Kidney epithelial cell (primary cell): ENCODE measurements at regions not wholly inside any gene's neighbourhood (a gene's known extent, or its start where the extent isn't known, plus 50 kb on each side); places are given as distances from the start of the nearest gene placed in this dataset.

Experiments
- DNase-seq: peaks from one replicate; pipeline ENCODE4 v3.0.0-alpha.2; 2010; ENCODE audit warnings: low read depth
- H3K27me3 ChIP-seq: 2 replicates; pipeline ENCODE4 v1.6.0; 2011; ENCODE audit warnings: low read length; ENCODE audit not compliant: control insufficient read depth, insufficient read depth
- H3K36me3 ChIP-seq: 2 replicates; pipeline ENCODE4 v1.5.1; 2011; ENCODE audit warnings: low read length; ENCODE audit not compliant: control insufficient read depth, insufficient read depth
- H3K4me3 ChIP-seq: 2 replicates; pipeline ENCODE4 v1.5.1; 2011; ENCODE audit warnings: low read depth, mild to moderate bottlenecking, control low read depth, low read length
- CTCF ChIP-seq: IDR thresholded peaks from 2 replicates; pipeline ENCODE4 v1.5.1; 2011; ENCODE audit warnings: mild to moderate bottlenecking, moderate library complexity, low read length, control low read depth, inconsistent platforms; ENCODE audit not compliant: insufficient read depth, poor library complexity, severe bottlenecking

DNA sequence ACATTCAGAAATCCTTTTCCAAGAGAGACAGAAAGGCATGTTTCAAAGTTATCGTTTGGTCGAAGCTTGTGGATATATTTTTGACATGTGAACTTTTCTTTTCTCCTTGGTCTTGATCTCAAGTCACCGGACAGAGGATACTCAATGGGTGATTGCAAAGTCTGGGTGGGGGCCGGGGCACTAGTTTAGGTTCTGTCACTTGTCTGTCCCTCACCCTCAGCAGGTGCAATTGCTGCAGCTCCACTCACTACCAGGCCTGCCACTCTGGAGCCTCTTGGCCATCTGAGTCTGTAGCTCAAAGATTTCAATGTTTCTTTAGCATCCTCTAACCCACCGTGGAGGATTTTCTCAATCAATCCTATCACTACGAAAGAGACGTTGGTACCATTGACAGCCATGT lies 246.0 kb upstream of the C1orf174 start:
- TF ChIP-seq CTCF = no peak
- H3K27me3 ChIP-seq = no peaks in the 10 kb centered on the region
- no peak overlapping the region for H3K4me3 ChIP-seq
- H3K36me3 ChIP-seq = no peaks in the 10 kb centered on the region
- DNase-seq = no peak

- H3K4me3 ChIP-seq = no peak overlapping the region
- DNase-seq = no peak
- no peaks in the 10 kb centered on the region for H3K36me3 ChIP-seq
- no peak for TF ChIP-seq CTCF
- no peaks in the 10 kb centered on the region for H3K27me3 ChIP-seq
These were observed 246.5 kb upstream of the C1orf174 start for GRCh38 chr1:4146614-4147013.

DNA sequence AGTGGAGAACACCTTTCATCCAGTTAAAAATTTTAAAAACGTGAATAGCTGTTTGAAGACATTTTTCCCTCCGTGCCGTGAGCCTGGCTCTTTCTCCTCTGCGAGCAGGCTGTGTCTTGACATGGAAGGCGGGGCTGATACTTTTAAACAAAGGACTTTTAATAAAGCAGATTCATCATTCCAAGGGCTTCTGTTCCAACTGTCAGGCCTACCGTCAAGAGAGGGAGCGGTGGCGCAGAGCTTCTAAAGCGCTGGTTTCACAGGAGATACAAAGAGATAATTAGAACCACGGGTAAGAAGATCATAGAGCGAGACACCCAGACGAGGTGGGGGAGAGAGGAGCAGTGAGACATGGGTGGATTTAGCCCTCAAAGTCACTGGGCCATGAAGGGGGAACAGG lies 247.4 kb upstream of the C1orf174 start:
- no peak overlapping the region for H3K4me3 ChIP-seq
- DNase-seq = no peak
- TF ChIP-seq CTCF = no peak
- no peaks in the 10 kb centered on the region for H3K27me3 ChIP-seq
- H3K36me3 ChIP-seq = no peaks in the 10 kb centered on the region

DNA sequence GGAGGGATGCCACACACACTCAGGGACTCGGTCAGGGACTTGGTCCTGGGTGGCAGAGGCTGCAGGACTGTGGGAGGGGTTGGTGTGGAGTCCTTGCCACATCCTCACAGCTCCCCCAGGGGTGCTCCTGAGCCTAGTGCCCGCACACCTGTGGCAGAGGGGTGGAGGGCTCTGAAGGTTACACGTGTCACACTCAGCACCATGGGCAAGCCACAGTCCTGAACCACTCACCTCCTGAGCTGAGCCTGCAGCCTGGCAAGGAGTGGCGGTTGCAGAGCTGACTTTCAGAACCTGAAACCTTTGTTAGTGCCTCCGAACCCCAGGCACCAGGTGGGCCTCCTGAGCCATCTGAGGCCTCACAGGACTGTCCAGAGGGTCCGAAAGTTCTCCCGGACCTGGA lies 249.2 kb upstream of the C1orf174 start:
- Histone ChIP-seq H3K36me3 (no peaks in the 10 kb centered on the region), H3K4me3 (no peak overlapping the region), H3K27me3 (no peaks in the 10 kb centered on the region)
- TF ChIP-seq CTCF = no peak
- no peak for DNase-seq

DNA sequence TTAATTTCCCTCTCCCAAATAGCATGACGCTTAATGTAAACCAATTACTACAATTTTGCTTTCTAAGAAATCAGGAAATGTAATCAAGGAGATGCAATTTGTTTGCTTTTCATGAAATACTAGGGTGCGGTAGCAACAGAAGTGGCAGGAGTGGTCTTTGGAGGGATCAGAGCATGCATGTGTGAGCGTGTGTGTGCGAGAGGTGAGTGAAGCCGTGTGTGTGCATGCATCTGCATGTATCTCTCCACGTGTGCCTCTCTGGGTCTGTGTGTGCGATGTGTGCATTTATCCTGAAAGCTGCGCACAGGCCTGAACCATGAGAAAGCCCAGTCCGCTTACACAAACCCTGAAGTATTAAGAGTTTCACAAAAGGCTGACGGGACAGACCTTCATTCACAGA lies 249.8 kb upstream of the C1orf174 start:
- TF ChIP-seq CTCF = no peak
- Histone ChIP-seq H3K27me3 (no peaks in the 10 kb centered on the region), H3K4me3 (no peak overlapping the region), H3K36me3 (no peaks in the 10 kb centered on the region)
- no peak for DNase-seq

DNA sequence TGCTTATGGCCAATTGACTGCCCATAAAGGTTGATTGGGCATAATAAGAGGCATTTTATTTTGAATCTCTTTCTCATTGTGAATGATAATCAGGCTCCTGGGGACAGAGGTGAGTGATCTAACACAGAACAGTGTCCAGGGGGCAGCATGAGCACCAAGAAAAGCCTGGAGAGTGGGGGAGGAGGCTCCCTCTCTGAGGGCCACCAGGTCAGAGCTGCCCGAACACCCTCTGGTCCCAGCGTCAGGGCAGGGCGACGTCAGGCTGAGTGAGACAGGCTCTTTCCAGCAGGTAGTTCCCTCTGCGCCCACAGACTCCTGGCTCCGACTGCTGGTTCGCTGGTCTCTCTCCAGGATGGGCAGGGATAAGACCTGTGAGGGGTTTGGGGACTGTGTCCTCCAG lies 250.2 kb upstream of the C1orf174 start:
- H3K27me3 ChIP-seq = no peaks in the 10 kb centered on the region
- H3K4me3 ChIP-seq = no peak overlapping the region
- DNase-seq = no peak
- no peaks in the 10 kb centered on the region for H3K36me3 ChIP-seq
- TF ChIP-seq CTCF = no peak
